BE2C (cell line): ENCODE measurements at regions not wholly inside any gene's neighbourhood (a gene's known extent, or its start where the extent isn't known, plus 50 kb on each side); places are given as distances from the start of the nearest gene placed in this dataset.

Source experiments
- DNase-seq: peaks from one replicate; pipeline ENCODE4 v3.0.0-alpha.2; 2020
- H3K27me3 ChIP-seq: fragments of 250-450 bp; sonication (Bioruptor Pico); 2 replicates; pipeline ENCODE4 v1.5.1; 2020; ENCODE audit warnings: mild to moderate bottlenecking
- H3K36me3 ChIP-seq: fragments of 250-450 bp; sonication (Bioruptor Pico); 2 replicates; pipeline ENCODE4 v1.5.1; 2020; ENCODE audit warnings: mild to moderate bottlenecking
- H3K4me1 ChIP-seq: fragments of 250-450 bp; sonication (Bioruptor Pico); 2 replicates; pipeline ENCODE4 v1.5.1; 2020
- H3K4me3 ChIP-seq: 2 replicates; pipeline ENCODE4 v1.5.1; 2011; ENCODE audit warnings: low read depth, low read length
- H3K9me3 ChIP-seq: fragments of 250-450 bp; sonication (Bioruptor Pico); 2 replicates; pipeline ENCODE4 v1.5.1; 2020
- CTCF ChIP-seq: IDR thresholded peaks from 2 replicates; pipeline ENCODE4 v1.5.1; 2012; ENCODE audit warnings: mild to moderate bottlenecking, low read depth, low read length

- Histone ChIP-seq H3K4me3 (no peak overlapping the region), H3K27me3 (no peaks in the 10 kb centered on the region), H3K4me1 (no peaks in the 10 kb centered on the region), H3K36me3 (no peaks in the 10 kb centered on the region), H3K9me3 (no peaks in the 10 kb centered on the region)
- no peak for DNase-seq
- TF ChIP-seq CTCF: no peak
Observed at GRCh38 chr20:40081653-40082052, 607.4 kb downstream of the MAFB start.

GRCh38 chr20:40080041-40080652 is 608.9 kb downstream of the MAFB start:
- DNase-seq: no peak
- H3K4me1 ChIP-seq: no peaks in the 10 kb centered on the region
- H3K9me3 ChIP-seq: no peaks in the 10 kb centered on the region
- no peak for TF ChIP-seq CTCF
- H3K4me3 ChIP-seq: no peak overlapping the region
- no peaks in the 10 kb centered on the region for H3K36me3 ChIP-seq
- no peaks in the 10 kb centered on the region for H3K27me3 ChIP-seq

GRCh38 chr20:40073535-40074111 is 615.4 kb downstream of the MAFB start:
- TF ChIP-seq CTCF: no peak
- Histone ChIP-seq H3K36me3 (no peaks in the 10 kb centered on the region), H3K27me3 (no peaks in the 10 kb centered on the region), H3K4me1 (peaks cover 4% of the 10 kb centered on the region; the same call in 1 of the 2 replicates), H3K4me3 (no peak overlapping the region), H3K9me3 (no peaks in the 10 kb centered on the region)
- DNase-seq: no peak

- no peaks in the 10 kb centered on the region for H3K27me3 ChIP-seq
- TF ChIP-seq CTCF: no peak
- no peak overlapping the region for H3K4me3 ChIP-seq
- H3K9me3 ChIP-seq: no peaks in the 10 kb centered on the region
- no peaks in the 10 kb centered on the region for H3K36me3 ChIP-seq
- peaks cover 4% of the 10 kb centered on the region; the same call in 1 of the 2 replicates for H3K4me1 ChIP-seq
- no peak for DNase-seq
Observed at GRCh38 chr20:40072907-40073306, 616.1 kb downstream of the MAFB start.

- H3K27me3 ChIP-seq: no peaks in the 10 kb centered on the region
- no peak for DNase-seq
- H3K36me3 ChIP-seq: no peaks in the 10 kb centered on the region
- H3K4me3 ChIP-seq: no peak overlapping the region
- TF ChIP-seq CTCF: no peak
- H3K4me1 ChIP-seq: no peaks in the 10 kb centered on the region
- no peaks in the 10 kb centered on the region for H3K9me3 ChIP-seq
Observed at GRCh38 chr20:40056171-40056570, 632.9 kb downstream of the MAFB start.

- no peak for TF ChIP-seq CTCF
- Histone ChIP-seq H3K36me3 (no peaks in the 10 kb centered on the region), H3K4me3 (no peak overlapping the region), H3K27me3 (no peaks in the 10 kb centered on the region), H3K9me3 (no peaks in the 10 kb centered on the region), H3K4me1 (no peaks in the 10 kb centered on the region)
- no peak for DNase-seq
Observed at GRCh38 chr20:40055711-40056110, 633.3 kb downstream of the MAFB start.
